ENCODE measurements at regions not wholly inside any gene's neighbourhood (a gene's known extent, or its start where the extent isn't known, plus 50 kb on each side); places are given as distances from the start of the nearest gene placed in this dataset.
A peak's percentile ranks its signal among the peaks of the same experiment; 100 is the strongest.
"Not testable (repeated sequence)": the region's sequence is repeated elsewhere in the genome, so short reads cannot be mapped to it uniquely, and the experiment has no call there.

GRCh38 chr6:167676000-167676665, 150.6 kb upstream of the AFDN start:
- DNase-seq, result no peak

DNA sequence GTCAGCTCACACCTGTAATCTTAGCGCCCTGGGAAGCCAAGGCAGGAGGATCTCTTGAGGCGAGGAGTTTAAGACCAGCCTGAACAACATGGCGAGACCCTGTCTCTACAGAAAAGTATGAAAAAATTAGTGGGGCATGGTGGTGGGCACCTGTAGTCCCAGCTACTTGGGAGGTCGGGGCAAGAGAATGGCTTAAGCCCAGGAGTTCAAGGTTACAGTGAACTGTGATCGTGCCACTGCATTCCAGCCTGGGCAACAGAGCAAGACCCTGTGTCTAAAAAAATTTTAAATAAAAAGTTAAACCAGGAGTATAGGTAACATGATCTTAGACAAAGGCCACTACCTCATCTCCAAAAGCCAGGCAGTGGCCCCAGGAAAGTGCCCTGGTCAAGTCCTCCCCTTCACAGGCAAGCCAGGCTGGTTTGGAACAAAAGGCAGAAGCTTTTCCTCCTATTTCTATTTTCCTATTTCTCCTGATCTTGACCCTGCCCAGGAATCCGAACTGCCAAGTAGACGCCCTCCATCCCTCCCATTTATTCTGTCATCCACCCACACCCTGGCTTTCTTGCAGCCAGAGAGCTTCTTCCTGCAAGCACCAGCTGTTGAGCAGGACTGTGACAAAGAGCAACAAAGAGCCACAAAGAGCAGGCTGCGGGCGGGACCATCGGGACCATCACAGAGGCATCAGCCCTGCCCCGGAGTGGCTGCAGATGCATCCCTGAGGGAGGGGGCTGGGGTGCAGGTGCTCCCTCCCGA, 149.9 kb upstream of the AFDN start:
- no peak for DNase-seq

DNA sequence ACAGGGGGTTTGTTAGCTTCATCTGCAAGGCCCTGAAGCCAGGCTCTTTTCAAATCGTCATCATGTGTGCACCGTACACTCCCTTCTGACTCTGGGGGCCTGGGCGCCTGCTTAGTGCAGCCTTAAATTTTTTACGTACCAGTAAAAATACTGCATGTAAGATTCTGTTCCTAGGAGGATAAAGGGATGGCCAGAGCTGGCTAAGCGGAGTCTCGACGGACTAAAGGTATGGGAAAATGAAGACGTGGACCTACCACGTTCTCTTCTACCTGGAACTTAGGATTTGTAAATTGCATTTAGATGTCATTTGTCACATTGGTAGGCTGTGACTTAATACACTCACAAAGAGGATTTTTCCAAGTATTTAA, 149.3 kb upstream of the AFDN start:
- DNase-seq, result no peak

- DNase-seq, result no peak
Measured at GRCh38 chr6:167678102-167679101, 148.3 kb upstream of the AFDN start.

- DNase-seq, result no peak
Measured at GRCh38 chr6:167679122-167679736, 147.5 kb upstream of the AFDN start.

DNA sequence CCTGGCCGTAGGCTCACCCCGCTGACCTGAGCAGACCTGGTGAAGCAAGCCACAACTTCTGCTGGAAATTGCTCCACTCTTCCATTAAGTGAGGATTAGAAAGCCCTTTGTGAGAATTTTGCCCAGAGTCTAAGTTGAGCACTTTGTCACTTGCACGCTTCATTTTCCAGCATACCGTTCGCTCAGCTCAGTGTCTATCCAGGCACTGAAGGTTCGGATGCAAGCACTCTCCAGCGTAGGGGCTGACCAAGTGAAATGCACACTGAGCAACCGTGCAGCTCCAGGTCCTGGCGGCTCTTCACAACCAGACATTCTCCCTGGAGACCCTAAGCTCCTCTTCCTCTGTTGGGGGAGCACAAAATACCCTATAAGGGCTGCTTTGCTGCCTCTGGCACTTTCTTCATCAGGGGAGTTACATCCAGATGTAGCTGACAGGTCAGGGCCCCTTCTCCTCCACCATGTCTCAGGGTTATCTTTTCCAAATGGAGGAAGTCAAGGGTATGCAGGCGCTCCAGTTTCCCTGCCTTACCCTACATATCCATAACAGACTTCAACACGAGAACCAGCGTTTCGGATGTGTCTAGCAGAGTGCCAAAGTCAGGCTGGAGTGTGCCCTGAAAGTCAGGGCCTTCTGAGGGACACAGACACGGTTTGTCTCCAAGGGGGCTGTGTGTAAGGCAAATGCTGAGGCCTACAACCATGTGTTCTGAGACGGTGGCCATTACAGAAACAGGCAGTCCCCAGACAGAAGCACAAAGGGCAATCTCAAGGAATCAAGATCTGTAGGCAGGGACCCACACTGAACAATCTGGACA, 146.7 kb upstream of the AFDN start:
- DNase-seq, result no peak

GRCh38 chr6:167680605-167681149, 146.0 kb upstream of the AFDN start:
- DNase-seq, result no peak

DNA sequence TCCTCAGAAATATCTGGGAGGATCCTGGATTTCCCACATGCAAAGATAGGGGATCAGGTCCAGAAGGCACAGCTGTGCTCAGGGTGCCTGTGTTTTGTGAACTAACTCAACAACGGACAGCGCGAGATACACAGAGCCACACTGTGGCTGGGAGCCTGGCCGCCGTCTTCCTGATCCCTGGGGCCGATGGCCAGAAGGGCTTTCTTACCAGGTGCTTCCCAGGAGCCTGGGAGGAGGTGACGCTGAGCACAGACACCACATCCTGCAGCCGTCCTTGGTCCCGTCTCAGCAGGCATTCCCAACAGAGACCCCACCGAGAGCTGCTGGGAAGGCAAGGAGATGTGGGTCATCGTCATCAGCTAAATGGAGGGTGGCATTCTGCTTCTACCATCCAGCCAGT, 144.6 kb upstream of the AFDN start:
- DNase-seq, result no peak

GRCh38 chr6:167682546-167683027, 144.1 kb upstream of the AFDN start:
- no peak for DNase-seq

- no peak for DNase-seq
Measured at GRCh38 chr6:167683028-167683862, 143.5 kb upstream of the AFDN start.

- DNase-seq, result peak; percentile 54 to 71
Measured at GRCh38 chr6:167684276-167685104, 142.2 kb upstream of the AFDN start.

- no peak for DNase-seq
Measured at GRCh38 chr6:167685654-167686053, 141.1 kb upstream of the AFDN start.

DNA sequence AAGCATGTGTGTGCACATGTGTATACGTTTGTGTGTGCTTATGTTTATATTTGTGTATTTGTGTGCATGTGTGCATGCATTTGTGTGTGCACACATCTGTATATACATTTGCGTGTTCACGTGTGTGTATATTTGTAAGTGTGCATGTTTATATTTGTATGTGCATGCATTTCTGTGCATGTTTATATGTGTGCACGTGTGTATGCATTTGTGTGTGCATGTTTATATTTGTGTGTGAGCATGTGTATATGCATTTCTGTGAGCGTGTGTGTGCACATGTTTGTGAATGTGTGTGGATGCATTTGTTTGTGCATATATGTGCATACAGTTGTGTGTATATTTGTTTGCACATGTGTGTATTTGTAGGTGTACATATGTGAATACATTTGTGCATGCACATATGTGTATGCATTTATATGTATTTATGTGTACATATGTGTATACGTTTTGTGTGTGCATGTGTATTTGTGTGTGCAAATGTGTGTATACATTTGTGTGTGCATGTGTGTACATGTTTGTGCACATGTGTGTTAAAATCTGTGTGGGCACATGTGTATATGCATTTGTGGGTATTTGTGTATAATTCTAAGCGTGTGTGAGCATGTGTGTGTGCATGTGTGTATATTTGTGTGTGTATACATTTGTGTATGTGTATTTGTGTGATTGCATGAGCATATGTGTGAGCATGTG, 140.4 kb upstream of the AFDN start:
- no peak for DNase-seq

GRCh38 chr6:167687116-167687725, 139.5 kb upstream of the AFDN start:
- no peak for DNase-seq

DNA sequence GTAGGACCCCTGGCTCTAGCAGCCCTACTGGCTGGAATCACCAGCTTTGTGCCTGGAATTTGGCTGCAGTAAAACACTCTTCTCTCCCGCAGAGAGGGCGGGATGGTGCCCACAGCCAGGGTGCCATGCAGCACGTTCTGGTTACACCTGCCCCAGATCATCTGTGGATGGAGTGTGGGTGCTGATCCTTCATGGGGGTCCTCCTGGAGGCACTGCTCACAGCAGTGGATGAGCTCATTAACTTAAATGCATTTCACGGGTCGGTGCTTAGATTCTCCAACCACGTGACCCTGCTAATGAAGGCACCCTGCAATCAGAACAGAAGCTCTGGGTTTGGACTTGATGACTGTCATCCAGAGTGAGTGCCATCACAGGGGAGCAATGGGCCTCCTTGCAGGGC, 138.6 kb upstream of the AFDN start:
- no peak for DNase-seq

GRCh38 chr6:167689278-167689677, 137.4 kb upstream of the AFDN start:
- DNase-seq, result no peak

DNA sequence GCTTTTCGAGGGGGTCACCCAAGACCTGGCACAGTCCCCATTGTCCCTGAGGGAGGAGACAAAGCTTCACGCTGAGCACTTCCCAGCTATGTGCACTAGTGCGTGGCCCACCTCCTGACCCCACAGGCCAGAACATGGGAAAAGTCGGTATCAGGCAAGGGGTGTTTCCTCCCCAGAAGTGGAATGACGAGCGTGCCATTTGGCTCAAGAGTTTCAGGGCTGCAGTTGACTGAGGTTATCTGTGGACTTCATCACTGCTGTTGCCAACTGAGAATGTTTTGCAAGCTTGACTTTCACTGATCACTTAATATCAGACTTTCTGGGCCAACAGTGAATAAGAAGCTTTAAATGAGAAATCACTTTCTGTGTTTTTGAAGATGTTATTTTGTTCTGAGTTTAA, 137.0 kb upstream of the AFDN start:
- no peak for DNase-seq

- not testable (repeated sequence) for DNase-seq
Measured at GRCh38 chr6:167690167-167690922, 136.4 kb upstream of the AFDN start.

Data from NCI-H187 (cell line).